Liver (tissue), 8 donors: ENCODE measurements at regions not wholly inside any gene's neighbourhood (a gene's known extent, or its start where the extent isn't known, plus 50 kb on each side); places are given as distances from the start of the nearest gene placed in this dataset.

Experiments used
- DNase-seq: peaks from one replicate; pipeline ENCODE4 v3.0.0-alpha.2; 2017; ENCODE audit warnings: low spot score
- H3K27ac ChIP-seq, 2 donors: one replicate each; pipeline ENCODE4 v1.7.0; 2013; ENCODE audit warnings: inconsistent platforms in 2 of 2, low read length in 2 of 2, control low read depth in 1 of 2, low read depth in 1 of 2, mild to moderate bottlenecking in 1 of 2
- H3K27me3 ChIP-seq, 4 donors: one replicate each; pipeline versions ENCODE4 v1.6.1 to v1.7.0; 2013; ENCODE audit warnings: low read length in 3 of 4, inconsistent platforms in 1 of 4, mild to moderate bottlenecking in 1 of 4, moderate library complexity in 1 of 4; ENCODE audit not compliant: control insufficient read depth in 4 of 4, insufficient read depth in 4 of 4
- H3K36me3 ChIP-seq, 4 donors: one replicate each; pipeline versions ENCODE4 v1.6.1 to v1.7.0; 2013; ENCODE audit warnings: low read length in 3 of 4, mild to moderate bottlenecking in 3 of 4, low read depth in 1 of 4, moderate library complexity in 1 of 4; ENCODE audit not compliant: control insufficient read depth in 4 of 4, insufficient read depth in 3 of 4
- H3K4me1 ChIP-seq, 4 donors: one replicate each; pipeline versions ENCODE4 v1.6.1 to v1.7.0; 2013; ENCODE audit warnings: low read length in 3 of 4, mild to moderate bottlenecking in 3 of 4, moderate library complexity in 1 of 4; ENCODE audit not compliant: control insufficient read depth in 4 of 4, insufficient read depth in 4 of 4
- H3K4me3 ChIP-seq, 3 donors: one replicate each; pipeline versions ENCODE4 v1.6.1 to v1.7.0; 2013; ENCODE audit warnings: low read length in 3 of 3, control low read depth in 1 of 3, low read depth in 1 of 3, mild to moderate bottlenecking in 1 of 3
- H3K9ac ChIP-seq, 2 donors: one replicate each; pipeline ENCODE4 v1.7.0; 2013; ENCODE audit warnings: low read length in 2 of 2, mild to moderate bottlenecking in 2 of 2, moderate library complexity in 2 of 2, control low read depth in 1 of 2, low read depth in 1 of 2
- H3K9me3 ChIP-seq, 4 donors: one replicate each; pipeline versions ENCODE4 v1.6.1 to v1.7.0; 2013; ENCODE audit warnings: low read length in 3 of 4; ENCODE audit not compliant: control insufficient read depth in 4 of 4
- CTCF ChIP-seq: fragments of 150-350 bp; IDR thresholded peaks from 2 replicates; pipeline ENCODE4 v1.5.1; 2017; ENCODE audit warnings: improper control_type of control experiment, low read depth, low read length; ENCODE audit not compliant: missing input control
- EGR1 ChIP-seq, 2 donors: IDR thresholded peaks; 2 replicates each; pipeline ENCODE4 v1.6.1; 2016 to 2018; ENCODE audit warnings: antibody characterized with exemption in 2 of 2, low read depth in 2 of 2
- FOXA1 ChIP-seq: IDR thresholded peaks from 2 replicates; pipeline ENCODE4 v1.6.1; 2016; ENCODE audit warnings: antibody characterized with exemption
- FOXA2 ChIP-seq: IDR thresholded peaks from 2 replicates; pipeline ENCODE4 v1.6.1; 2016; ENCODE audit warnings: antibody characterized with exemption
- GABPA ChIP-seq, 2 donors: IDR thresholded peaks in 1 of 2; conservative IDR thresholded peaks in 1 of 2; 2 replicates each; pipeline ENCODE4 v1.6.1; 2016; ENCODE audit warnings: antibody characterized with exemption in 2 of 2, mild to moderate bottlenecking in 1 of 2, moderate library complexity in 1 of 2
- HNF4A ChIP-seq, 2 donors: conservative IDR thresholded peaks; 2 replicates each; pipeline ENCODE4 v1.6.1; 2016; ENCODE audit warnings: antibody characterized with exemption in 2 of 2, mild to moderate bottlenecking in 2 of 2
- HNF4G ChIP-seq: IDR thresholded peaks from 2 replicates; pipeline ENCODE4 v1.6.1; 2016; ENCODE audit warnings: antibody characterized with exemption
- JUND ChIP-seq, 2 donors: IDR thresholded peaks; 2 replicates each; pipeline ENCODE4 v1.6.1; 2016; ENCODE audit warnings: antibody characterized with exemption in 2 of 2
- MAX ChIP-seq: IDR thresholded peaks from 2 replicates; pipeline ENCODE4 v1.6.1; 2016; ENCODE audit warnings: antibody characterized with exemption
- NR2F2 ChIP-seq: IDR thresholded peaks from 2 replicates; pipeline ENCODE4 v1.6.1; 2016; ENCODE audit warnings: antibody characterized with exemption
- RAD21 ChIP-seq, 2 donors: IDR thresholded peaks; 2 replicates each; pipeline ENCODE4 v1.6.1; 2016; ENCODE audit warnings: antibody characterized with exemption in 2 of 2, mild to moderate bottlenecking in 2 of 2
- REST ChIP-seq: IDR thresholded peaks from 2 replicates; pipeline ENCODE4 v1.6.1; 2016; ENCODE audit warnings: antibody characterized with exemption, mild to moderate bottlenecking
- RXRA ChIP-seq, 2 donors: IDR thresholded peaks; 2 replicates each; pipeline ENCODE4 v1.6.1; 2017 to 2018; ENCODE audit warnings: antibody characterized with exemption in 2 of 2, mild to moderate bottlenecking in 1 of 2
- SP1 ChIP-seq: IDR thresholded peaks from 2 replicates; pipeline ENCODE4 v1.6.1; 2018; ENCODE audit warnings: antibody characterized with exemption, mild to moderate bottlenecking
- TAF1 ChIP-seq: conservative IDR thresholded peaks from 2 replicates; pipeline ENCODE4 v1.6.1; 2016; ENCODE audit warnings: antibody characterized with exemption, mild to moderate bottlenecking
- YY1 ChIP-seq: IDR thresholded peaks from 2 replicates; pipeline ENCODE4 v1.6.1; 2016; ENCODE audit warnings: antibody characterized with exemption, mild to moderate bottlenecking
- ZBTB33 ChIP-seq: IDR thresholded peaks from 2 replicates; pipeline ENCODE4 v1.6.1; 2016; ENCODE audit warnings: antibody characterized with exemption
- WGBS: extraction: QIAGEN DNeasy Blood & Tissue Kit; methylation state at CpG from one replicate; pipeline ENCODE4 v1.1.7; 2013; 5-methylcytosine and 5-hydroxymethylcytosine counted together
- TF ChIP-seq, protein P1 (sequence below): IDR thresholded peaks from 2 replicates; pipeline ENCODE4 v1.6.1; 2016; ENCODE audit warnings: antibody characterized with exemption
- donor health status: healthy.
- donor health status: healthy.
- donor health status: healthy.
- donor health status: healthy.
- donor health status: healthy.

DNA sequence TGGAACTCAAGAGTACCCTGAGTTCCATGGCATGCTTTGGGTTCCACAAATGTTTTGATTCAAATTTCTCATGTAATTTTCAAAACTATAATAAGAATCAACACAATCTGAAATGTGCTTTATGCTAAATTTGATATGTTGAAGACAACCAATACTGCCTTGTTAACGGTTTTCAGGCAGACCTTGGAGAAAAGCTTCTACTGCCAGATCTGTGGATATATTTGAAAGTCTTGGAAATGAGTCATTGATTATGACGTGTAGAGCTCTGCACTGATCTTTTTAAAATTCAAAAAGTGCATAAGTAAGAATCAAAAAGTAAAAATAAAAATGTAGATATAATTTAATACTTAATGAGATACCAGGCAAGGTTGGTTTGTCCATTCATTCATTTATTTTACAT lies 74.0 kb upstream of the TNR start:
- H3K9me3 ChIP-seq: peaks cover 0 to 1% (median 0%) of the 10 kb centered on the region in 4 donors
- no peak for DNase-seq
- H3K36me3 ChIP-seq: no peaks in the 10 kb centered on the region
- TF ChIP-seq TAF1 (no peak), SP1 (no peak), YY1 (no peak), CTCF (no peak), ZBTB33 (no peak), MAX (no peak), RXRA (IDR thresholded peaks at IDR 0.05) (no peak), FOXA1 (no peak), GABPA (IDR thresholded peaks at IDR 0.05 in 1 of 2, conservative IDR thresholded peaks at IDR 0.05 in 1 of 2) (no peak), REST (no peak), NR2F2 (no peak), JUND (IDR thresholded peaks at IDR 0.05) (no peak), HNF4G (no peak), HNF4A (conservative IDR thresholded peaks at IDR 0.05) (no peak), RAD21 (IDR thresholded peaks at IDR 0.05) (no peak), EGR1 (IDR thresholded peaks at IDR 0.05; ENCODE audit: low read depth in 2 of 2) (no peak), FOXA2 (no peak)
- TF ChIP-seq, protein P1, sequence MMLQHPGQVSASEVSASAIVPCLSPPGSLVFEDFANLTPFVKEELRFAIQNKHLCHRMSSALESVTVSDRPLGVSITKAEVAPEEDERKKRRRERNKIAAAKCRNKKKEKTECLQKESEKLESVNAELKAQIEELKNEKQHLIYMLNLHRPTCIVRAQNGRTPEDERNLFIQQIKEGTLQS: no peak
- no peak overlapping the region for H3K27ac ChIP-seq
- H3K4me1 ChIP-seq: no peaks in the 10 kb centered on the region
- 64% methylated on average over 2 of the region's 2 CpGs for WGBS
- no peaks in the 10 kb centered on the region for H3K27me3 ChIP-seq
- no peak overlapping the region for H3K4me3 ChIP-seq
- no peak overlapping the region for H3K9ac ChIP-seq
